Endothelial cell of umbilical vein (primary cell): ENCODE measurements at regions not wholly inside any gene's neighbourhood (a gene's known extent, or its start where the extent isn't known, plus 50 kb on each side); places are given as distances from the start of the nearest gene placed in this dataset.

Experiments used
- BruUV-seq: library from RNA; stranded (reverse); fragments of 400-500 nt; replicated peaks from 2 replicates; lab custom pipeline; 2021; lab: Mats Ljungman, UMichigan
- CTCF ChIA-PET: fragments of 300-600, 350-600 bp; sonication (Branson Sonifier 250); formaldehyde crosslinking; loops from one replicate; lab custom pipeline; 2021; ENCODE audit warnings: antibody characterized with exemption, inconsistent platforms; lab: Charles Lee
- POLR2A ChIA-PET: fragments of 300-600, 350-600 bp; sonication (Branson Sonifier 250); formaldehyde crosslinking; loops from one replicate; lab custom pipeline; 2021; ENCODE audit warnings: antibody characterized with exemption, inconsistent platforms; lab: Charles Lee
- DNase-seq: peaks from one replicate; pipeline ENCODE4 v3.0.0-alpha.2; 2011; ENCODE audit warnings: low read depth, low spot score
- FAIRE-seq: peaks from 2 replicates; lab custom pipeline; 2011; peaks lifted over from hg19 to GRCh38; lab: Jason Lieb, UNC
- H2AFZ ChIP-seq: 2 replicates; pipeline ENCODE4 v1.6.0; 2012; ENCODE audit warnings: low read depth, low read length, control low read depth, inconsistent platforms
- H3K27ac ChIP-seq: 2 replicates; pipeline ENCODE4 v1.5.1; 2011; ENCODE audit warnings: low read depth, mild to moderate bottlenecking, control low read depth, low read length, moderate library complexity; ENCODE audit not compliant: insufficient read depth
- H3K27me3 ChIP-seq, 2 experiments: 2 replicates each; pipeline versions ENCODE4 v1.6.0 to v1.6.1; 2011; ENCODE audit warnings: low read length in 2 of 2, mixed read lengths in 1 of 2; ENCODE audit not compliant: control insufficient read depth in 2 of 2, insufficient read depth in 2 of 2
- H3K36me3 ChIP-seq, 2 experiments: 2 replicates in 1 of 2; 3 replicates in 1 of 2; pipeline ENCODE4 v1.5.1; 2011; ENCODE audit warnings: low read length in 2 of 2, mild to moderate bottlenecking in 1 of 2, moderate library complexity in 1 of 2; ENCODE audit not compliant: control insufficient read depth in 2 of 2, insufficient read depth in 2 of 2; ENCODE audit errors: extremely low read depth in 1 of 2
- H3K4me1 ChIP-seq: 3 replicates; pipeline ENCODE4 v1.5.1; 2011; ENCODE audit warnings: mild to moderate bottlenecking, low read length; ENCODE audit not compliant: control insufficient read depth, insufficient read depth; ENCODE audit errors: extremely low read depth
- H3K4me2 ChIP-seq: 2 replicates; pipeline ENCODE4 v1.6.1; 2011; ENCODE audit warnings: low read length, control low read depth, mixed read lengths; ENCODE audit not compliant: insufficient read depth
- H3K4me3 ChIP-seq, 3 experiments: fragments of 200-600 bp in 1 of 3; sonication (generic), shearing (Covaris generic) in 1 of 3; replicated peaks in 1 of 3; 2 replicates each; pipeline ENCODE4 v1.5.1; 2011 to 2016; ENCODE audit warnings: control low read depth in 3 of 3, low read length in 3 of 3, mild to moderate bottlenecking in 2 of 3, inconsistent platforms in 1 of 3, low read depth in 1 of 3, moderate library complexity in 1 of 3; ENCODE audit not compliant: insufficient read depth in 1 of 3
- H3K79me2 ChIP-seq: 2 replicates; pipeline ENCODE4 v1.6.0; 2012; ENCODE audit warnings: low read length, inconsistent platforms; ENCODE audit not compliant: control insufficient read depth, insufficient read depth
- H3K9ac ChIP-seq: replicated peaks from 2 replicates; pipeline ENCODE3; 2011; ENCODE audit warnings: low read length, control low read depth; ENCODE audit not compliant: insufficient read depth; ENCODE audit errors: extremely low read depth
- H3K9me1 ChIP-seq: replicated peaks from 3 replicates; pipeline ENCODE4 v1.6.0; 2011; ENCODE audit warnings: mild to moderate bottlenecking, low read length; ENCODE audit not compliant: control insufficient read depth, insufficient read depth; ENCODE audit errors: extremely low read depth
- H3K9me3 ChIP-seq: replicated peaks from 2 replicates; pipeline ENCODE4 v1.5.1; 2012; ENCODE audit warnings: low read length, inconsistent platforms; ENCODE audit not compliant: control insufficient read depth, insufficient read depth
- H4K20me1 ChIP-seq: replicated peaks from 2 replicates; pipeline ENCODE3; 2011; ENCODE audit warnings: mild to moderate bottlenecking, low read length; ENCODE audit not compliant: control insufficient read depth, insufficient read depth; ENCODE audit errors: extremely low read depth
- EZH2 ChIP-seq: IDR thresholded peaks from 2 replicates; pipeline ENCODE4 v1.6.1; 2012; ENCODE audit warnings: borderline replicate concordance, low read depth, mild to moderate bottlenecking, moderate library complexity, low read length, inconsistent platforms; ENCODE audit not compliant: severe bottlenecking
- FOS ChIP-seq: IDR thresholded peaks from 2 replicates; pipeline ENCODE4 v1.6.1; 2011; ENCODE audit warnings: mild to moderate bottlenecking, low read length, moderate library complexity, borderline replicate concordance; ENCODE audit not compliant: insufficient read depth
- GATA2 ChIP-seq: IDR thresholded peaks from 2 replicates; pipeline ENCODE4 v1.7.0; 2011; ENCODE audit warnings: low read depth, mild to moderate bottlenecking, moderate library complexity, mixed read lengths, low read length; ENCODE audit not compliant: insufficient read length, insufficient read depth
- JUN ChIP-seq: IDR thresholded peaks from 2 replicates; pipeline ENCODE4 v1.6.1; 2011; ENCODE audit warnings: borderline replicate concordance, low read depth; ENCODE audit not compliant: insufficient read length, insufficient read depth
- MYC ChIP-seq: IDR thresholded peaks from one replicate; pipeline ENCODE4 v1.6.1; 2011; ENCODE audit warnings: mild to moderate bottlenecking, low read depth, low read length
- POLR2A ChIP-seq: IDR thresholded peaks from 2 replicates; pipeline ENCODE4 v1.6.1; 2012; ENCODE audit warnings: low read depth, mild to moderate bottlenecking, control low read depth, low read length
- POLR2AphosphoS5 ChIP-seq: IDR thresholded peaks from 2 replicates; pipeline ENCODE4 v1.6.1; 2012; ENCODE audit warnings: low read depth, mild to moderate bottlenecking, control low read depth, low read length, moderate library complexity; ENCODE audit not compliant: insufficient read depth
- dilution Hi-C: fragments of 300-500 bp; cut with MboI; formaldehyde crosslinking; loops from one replicate; pipeline ENCODE4 v1.15.0; 2019; ENCODE audit warnings: low sequenced_read_pairs; ENCODE audit not compliant: extremely low pct_ligation_motif_present
- intact Hi-C: fragments of 100-400 bp; cut with micrococcal nuclease; formaldehyde crosslinking; loops from one replicate; pipeline ENCODE4 v1.10.0; 2022
- TF ChIP-seq, protein P1 (sequence below): IDR thresholded peaks from 2 replicates; pipeline ENCODE4 v1.6.1; 2011; ENCODE audit not compliant: insufficient read depth, insufficient read length
- TF ChIP-seq, protein P2 (sequence below), 2 donors: IDR thresholded peaks; 1 replicate in 1 of 2; 2 replicates in 1 of 2; pipeline ENCODE4 v1.5.1; 2011; ENCODE audit warnings: low read length in 2 of 2, mild to moderate bottlenecking in 2 of 2, moderate library complexity in 2 of 2, control low read depth in 1 of 2, inconsistent platforms in 1 of 2, low read depth in 1 of 2; ENCODE audit not compliant: insufficient read depth in 1 of 2; ENCODE audit errors: extremely low read depth in 1 of 2

DNA sequence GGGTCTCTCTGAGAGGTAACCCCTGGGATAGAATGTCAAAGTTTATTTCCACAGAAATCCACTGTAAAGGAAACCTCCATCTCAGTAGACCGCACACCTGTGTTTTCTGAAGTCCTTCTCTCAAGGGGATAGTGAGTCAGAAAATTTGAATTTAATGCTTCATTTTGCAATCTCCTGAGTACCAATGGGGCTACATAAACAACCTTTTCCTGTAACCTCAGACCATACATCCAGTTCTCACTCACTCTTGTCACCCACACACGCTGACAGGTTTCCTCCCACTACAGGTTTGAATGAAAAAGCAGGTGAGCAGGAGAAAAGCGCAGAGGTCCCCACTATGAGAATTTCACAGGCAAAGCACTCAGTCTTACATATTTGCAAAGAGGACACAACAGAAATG, 165.3 kb upstream of the MCTP2 start:
- POLR2A ChIA-PET: no interaction called here
- CTCF ChIA-PET: no interaction called here
- Histone ChIP-seq H3K4me1 (no peaks in the 10 kb centered on the region), H4K20me1 (no peaks in the 10 kb centered on the region), H3K27me3 (no peaks in the 10 kb centered on the region), H3K36me3 (no peaks in the 10 kb centered on the region), H3K79me2 (no peaks in the 10 kb centered on the region), H3K4me2 (no peak overlapping the region), H3K9ac (no peak overlapping the region), H3K4me3 (no peak overlapping the region), H3K9me3 (no peaks in the 10 kb centered on the region), H3K9me1 (no peaks in the 10 kb centered on the region), H2AFZ (no peak overlapping the region), H3K27ac (no peak overlapping the region)
- BruUV-seq: no TSS peak
- TF ChIP-seq POLR2A: no peak
- dilution Hi-C loops: no loop called here
- intact Hi-C loops: loop anchor here (5.0 kb wide), 1 partner anchor 214 kb away; no protein-coding TSS in a partner anchor
- DNase-seq (no peak), FAIRE-seq (no peak)

DNA sequence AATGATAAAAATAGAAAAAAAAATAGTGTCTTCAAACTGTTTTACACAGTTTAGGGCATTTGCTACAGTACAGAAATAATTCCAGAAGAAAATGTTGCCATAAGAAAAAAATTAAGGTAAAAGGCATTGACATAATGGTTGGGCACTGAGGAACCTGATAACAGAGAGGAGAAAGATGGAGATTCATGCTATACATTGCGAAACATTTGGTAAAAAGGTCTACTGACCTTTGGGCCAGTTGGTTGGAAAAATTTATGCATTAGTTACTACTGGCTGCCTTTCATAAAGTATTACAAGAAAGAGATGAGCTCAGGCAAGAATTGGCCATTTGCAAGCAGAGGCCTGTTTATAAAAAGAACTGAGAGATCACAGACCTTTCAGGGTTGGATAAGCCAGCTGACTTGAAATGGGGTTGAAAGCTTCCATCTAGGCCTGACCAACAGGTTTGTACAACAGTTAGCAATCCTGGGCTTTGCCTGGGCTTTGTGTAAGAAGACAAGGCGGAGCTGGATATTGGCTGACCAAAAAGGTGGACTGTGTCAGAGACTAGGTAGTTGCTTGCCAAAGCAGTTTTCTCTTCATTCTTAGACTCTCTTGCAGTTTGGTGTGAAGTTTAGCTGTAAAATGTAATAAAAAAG, 166.6 kb upstream of the MCTP2 start:
- dilution Hi-C loops: no loop called here
- CTCF ChIA-PET: no interaction called here

More for the DNA sequence above, 166.6 kb upstream of the MCTP2 start:
- intact Hi-C loops: loop anchor here (5.0 kb wide), 1 partner anchor 212 kb away; no protein-coding TSS in a partner anchor
- BruUV-seq: no TSS peak
- POLR2A ChIA-PET: no interaction called here
- Histone ChIP-seq H3K4me3 (no peak overlapping the region), H4K20me1 (no peaks in the 10 kb centered on the region), H3K79me2 (no peaks in the 10 kb centered on the region), H3K27me3 (no peaks in the 10 kb centered on the region), H2AFZ (no peak overlapping the region), H3K9ac (no peak overlapping the region), H3K9me3 (no peaks in the 10 kb centered on the region), H3K4me1 (no peaks in the 10 kb centered on the region), H3K9me1 (no peaks in the 10 kb centered on the region), H3K36me3 (no peaks in the 10 kb centered on the region), H3K4me2 (no peak overlapping the region), H3K27ac (no peak overlapping the region)
- TF ChIP-seq POLR2AphosphoS5: no peak
- TF ChIP-seq POLR2A: no peak
- TF ChIP-seq JUN: no peak
- TF ChIP-seq FOS: no peak
- TF ChIP-seq EZH2: no peak
- TF ChIP-seq, protein P1, sequence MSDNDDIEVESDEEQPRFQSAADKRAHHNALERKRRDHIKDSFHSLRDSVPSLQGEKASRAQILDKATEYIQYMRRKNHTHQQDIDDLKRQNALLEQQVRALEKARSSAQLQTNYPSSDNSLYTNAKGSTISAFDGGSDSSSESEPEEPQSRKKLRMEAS: no peak
- no peak for TF ChIP-seq GATA2
- TF ChIP-seq, protein P2, sequence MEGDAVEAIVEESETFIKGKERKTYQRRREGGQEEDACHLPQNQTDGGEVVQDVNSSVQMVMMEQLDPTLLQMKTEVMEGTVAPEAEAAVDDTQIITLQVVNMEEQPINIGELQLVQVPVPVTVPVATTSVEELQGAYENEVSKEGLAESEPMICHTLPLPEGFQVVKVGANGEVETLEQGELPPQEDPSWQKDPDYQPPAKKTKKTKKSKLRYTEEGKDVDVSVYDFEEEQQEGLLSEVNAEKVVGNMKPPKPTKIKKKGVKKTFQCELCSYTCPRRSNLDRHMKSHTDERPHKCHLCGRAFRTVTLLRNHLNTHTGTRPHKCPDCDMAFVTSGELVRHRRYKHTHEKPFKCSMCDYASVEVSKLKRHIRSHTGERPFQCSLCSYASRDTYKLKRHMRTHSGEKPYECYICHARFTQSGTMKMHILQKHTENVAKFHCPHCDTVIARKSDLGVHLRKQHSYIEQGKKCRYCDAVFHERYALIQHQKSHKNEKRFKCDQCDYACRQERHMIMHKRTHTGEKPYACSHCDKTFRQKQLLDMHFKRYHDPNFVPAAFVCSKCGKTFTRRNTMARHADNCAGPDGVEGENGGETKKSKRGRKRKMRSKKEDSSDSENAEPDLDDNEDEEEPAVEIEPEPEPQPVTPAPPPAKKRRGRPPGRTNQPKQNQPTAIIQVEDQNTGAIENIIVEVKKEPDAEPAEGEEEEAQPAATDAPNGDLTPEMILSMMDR (IDR thresholded peaks at IDR 0.05; ENCODE audit: extremely low read depth in 1 of 2, insufficient read depth in 1 of 2, low read depth in 1 of 2, low read length in 2 of 2): no peak
- TF ChIP-seq MYC: no peak
- FAIRE-seq (no peak), DNase-seq (no peak)
